ENCODE measurements at regions not wholly inside any gene's neighbourhood (a gene's known extent, or its start where the extent isn't known, plus 50 kb on each side); places are given as distances from the start of the nearest gene placed in this dataset.

DNA sequence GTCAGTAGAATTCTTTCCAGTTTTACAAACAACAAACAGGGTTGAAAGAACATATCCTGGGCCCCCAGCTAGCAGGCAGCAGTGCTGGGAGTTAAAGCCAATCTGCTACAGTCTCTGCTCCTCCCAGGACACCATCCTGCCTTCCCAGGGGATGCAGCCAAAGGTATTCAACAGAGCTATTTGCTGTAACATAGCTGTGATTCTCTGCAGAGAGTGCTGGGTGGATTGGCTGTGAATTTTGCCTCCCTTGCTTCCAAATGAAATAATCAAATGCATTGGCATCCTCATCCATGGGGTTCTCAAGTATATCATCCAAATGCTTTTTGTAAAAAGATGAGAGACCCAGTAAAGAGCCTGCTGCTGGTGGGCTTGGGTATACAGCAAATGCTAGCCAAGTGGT lies 124.3 kb downstream of the NPIPB5 start:
- H3K4me3 ChIP-seq = no peak overlapping the region
- no peaks in the 10 kb centered on the region for H3K36me3 ChIP-seq
- intact Hi-C loops (cut with DNase I; ENCODE audit: low total_unique reads) = loop anchor here (5.0 kb wide), 1 partner anchor 613 kb away; no protein-coding TSS in a partner anchor
- no peaks in the 10 kb centered on the region for H3K9me3 ChIP-seq
- TF ChIP-seq CTCF (IDR thresholded peaks at IDR 0.05) = no peak
- TF ChIP-seq POLR2AphosphoS5 (IDR thresholded peaks at IDR 0.05) = no peak
- TF ChIP-seq POLR2A (IDR thresholded peaks at IDR 0.05) = no peak
- H3K27ac ChIP-seq = no peak overlapping the region
- DNase-seq (ENCODE audit: low spot score in 2 of 2) = no peak
- H3K4me1 ChIP-seq = no peaks in the 10 kb centered on the region
- no peaks in the 10 kb centered on the region for H3K27me3 ChIP-seq

- intact Hi-C loops (cut with DNase I; ENCODE audit: low total_unique reads) = loop anchor here (5.0 kb wide), 1 partner anchor 613 kb away; no protein-coding TSS in a partner anchor
- Histone ChIP-seq H3K27me3 (no peaks in the 10 kb centered on the region), H3K9me3 (no peaks in the 10 kb centered on the region), H3K4me3 (no peak overlapping the region), H3K4me1 (no peaks in the 10 kb centered on the region), H3K27ac (no peak overlapping the region), H3K36me3 (no peaks in the 10 kb centered on the region)
- TF ChIP-seq CTCF (IDR thresholded peaks at IDR 0.05) = no peak
- TF ChIP-seq POLR2AphosphoS5 (IDR thresholded peaks at IDR 0.05) = no peak
- TF ChIP-seq POLR2A (IDR thresholded peaks at IDR 0.05) = no peak
- DNase-seq (ENCODE audit: low spot score in 2 of 2) = no peak
Measured at GRCh38 chr16:22635357-22635761, 124.7 kb downstream of the NPIPB5 start.

DNA sequence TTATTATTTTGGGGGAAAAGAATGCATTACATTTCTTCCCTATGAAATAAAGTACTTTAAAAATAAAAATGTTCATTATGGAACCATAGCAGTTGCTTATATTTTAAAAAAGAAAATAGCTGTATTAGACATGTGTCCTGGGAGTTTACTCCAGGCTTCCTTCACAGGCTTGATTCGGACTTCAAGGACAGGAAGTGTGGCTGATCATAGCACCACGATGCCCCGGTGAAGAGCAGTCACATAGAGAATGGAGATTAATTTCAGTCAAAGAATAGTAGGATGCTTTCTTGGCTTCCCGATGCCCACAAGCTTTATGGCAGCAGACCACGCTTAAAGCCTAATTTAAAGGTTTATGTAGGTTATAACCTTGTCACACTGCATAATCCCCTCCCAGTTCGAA lies 125.1 kb downstream of the NPIPB5 start:
- no peak for DNase-seq (ENCODE audit: low spot score in 2 of 2)
- Histone ChIP-seq H3K4me1 (no peaks in the 10 kb centered on the region), H3K27ac (no peak overlapping the region), H3K4me3 (no peak overlapping the region), H3K36me3 (no peaks in the 10 kb centered on the region), H3K9me3 (no peaks in the 10 kb centered on the region), H3K27me3 (no peaks in the 10 kb centered on the region)
- no peak for TF ChIP-seq POLR2A (IDR thresholded peaks at IDR 0.05)
- no peak for TF ChIP-seq POLR2AphosphoS5 (IDR thresholded peaks at IDR 0.05)
- TF ChIP-seq CTCF (IDR thresholded peaks at IDR 0.05) = no peak
- intact Hi-C loops (cut with DNase I; ENCODE audit: low total_unique reads) = loop anchor here (5.0 kb wide), 1 partner anchor 614 kb away; no protein-coding TSS in a partner anchor

DNA sequence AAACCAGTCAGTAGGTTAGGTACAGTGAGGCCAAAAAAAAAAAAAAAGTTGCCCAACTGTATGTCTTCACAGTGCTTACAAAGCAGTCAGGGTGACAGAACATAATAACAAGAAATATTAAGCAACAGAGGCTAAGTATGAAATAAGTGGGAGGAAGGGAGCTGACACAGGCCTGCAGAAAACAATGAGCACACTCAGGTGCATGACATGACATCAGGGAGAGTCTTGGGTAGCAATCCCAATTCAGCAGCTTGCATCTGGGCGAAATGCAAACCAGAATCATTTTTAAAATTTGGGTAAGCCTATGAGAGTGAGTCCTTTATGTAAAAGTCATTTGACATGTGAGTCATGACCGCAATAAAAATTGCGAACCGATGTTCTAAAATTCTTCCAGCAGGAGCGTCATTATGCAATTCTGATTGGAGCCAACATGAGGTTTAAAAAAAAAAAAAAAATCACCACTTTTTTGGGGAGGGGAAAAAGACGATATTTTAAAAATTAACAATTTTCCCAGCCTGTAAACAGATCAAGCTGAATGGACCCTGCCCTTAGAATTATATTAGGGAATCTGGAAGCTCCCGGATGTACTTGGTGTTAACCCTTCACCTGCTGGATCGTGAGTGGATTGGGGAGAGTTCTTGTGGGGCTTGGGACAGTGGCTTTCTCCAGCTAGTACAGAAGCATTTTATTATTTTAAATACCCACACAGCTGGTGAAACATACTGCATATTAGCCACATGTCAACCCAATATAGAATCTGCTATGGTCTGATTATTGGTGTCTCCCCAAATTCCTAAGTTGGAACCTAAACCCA lies 127.9 kb downstream of the NPIPB5 start:
- no peaks in the 10 kb centered on the region for H3K9me3 ChIP-seq
- no peak for TF ChIP-seq CTCF (IDR thresholded peaks at IDR 0.05)
- TF ChIP-seq POLR2AphosphoS5 (IDR thresholded peaks at IDR 0.05) = peak in 2 of 3 donors; percentile 12 to 39
- peak overlapping the region in 1 of 2 donors; percentile 8 for H3K27ac ChIP-seq
- no peak for DNase-seq (ENCODE audit: low spot score in 2 of 2)
- H3K4me3 ChIP-seq = no peak overlapping the region
- H3K27me3 ChIP-seq = no peaks in the 10 kb centered on the region
- H3K4me1 ChIP-seq = no peaks in the 10 kb centered on the region
- no peaks in the 10 kb centered on the region for H3K36me3 ChIP-seq
- intact Hi-C loops (cut with DNase I; ENCODE audit: low total_unique reads) = loop anchor here (1.0 to 5.0 kb wide), 2 partner anchors 38 to 616 kb away; no protein-coding TSS in a partner anchor

DNA sequence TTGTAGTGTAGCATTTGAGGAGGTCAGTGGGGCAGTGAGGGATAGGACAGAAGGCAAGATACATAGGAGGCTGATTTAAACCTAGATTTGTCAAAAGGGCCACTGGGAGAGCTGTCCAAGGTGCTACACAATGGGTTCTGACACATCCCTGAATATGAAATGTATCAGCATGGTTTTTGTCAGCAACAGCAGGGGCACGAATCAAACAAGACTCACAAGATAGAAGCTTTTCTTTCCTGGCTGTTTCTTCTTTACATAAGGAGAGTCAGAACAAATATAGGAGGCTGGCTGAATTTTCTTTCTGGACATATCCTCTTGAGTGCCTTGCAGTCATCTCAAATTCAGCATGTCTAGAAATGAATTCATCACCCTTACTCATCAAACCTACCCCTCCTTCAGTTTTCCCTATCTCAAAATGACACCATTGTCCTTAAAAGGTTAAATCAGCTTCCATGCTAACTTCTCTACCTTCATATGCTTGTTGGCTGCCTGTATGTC lies 130.5 kb downstream of the NPIPB5 start:
- intact Hi-C loops (cut with DNase I; ENCODE audit: low total_unique reads) = no loop called here
- Histone ChIP-seq H3K4me3 (no peak overlapping the region), H3K27ac (no peak overlapping the region), H3K27me3 (no peaks in the 10 kb centered on the region), H3K4me1 (no peaks in the 10 kb centered on the region), H3K36me3 (no peaks in the 10 kb centered on the region), H3K9me3 (no peaks in the 10 kb centered on the region)
- DNase-seq (ENCODE audit: low spot score in 2 of 2) = no peak
- no peak for TF ChIP-seq CTCF (IDR thresholded peaks at IDR 0.05)
- no peak for TF ChIP-seq POLR2AphosphoS5 (IDR thresholded peaks at IDR 0.05)
- TF ChIP-seq POLR2A (IDR thresholded peaks at IDR 0.05) = no peak
